ENCODE measurements at regions not wholly inside any gene's neighbourhood (a gene's known extent, or its start where the extent isn't known, plus 50 kb on each side); places are given as distances from the start of the nearest gene placed in this dataset.

DNA sequence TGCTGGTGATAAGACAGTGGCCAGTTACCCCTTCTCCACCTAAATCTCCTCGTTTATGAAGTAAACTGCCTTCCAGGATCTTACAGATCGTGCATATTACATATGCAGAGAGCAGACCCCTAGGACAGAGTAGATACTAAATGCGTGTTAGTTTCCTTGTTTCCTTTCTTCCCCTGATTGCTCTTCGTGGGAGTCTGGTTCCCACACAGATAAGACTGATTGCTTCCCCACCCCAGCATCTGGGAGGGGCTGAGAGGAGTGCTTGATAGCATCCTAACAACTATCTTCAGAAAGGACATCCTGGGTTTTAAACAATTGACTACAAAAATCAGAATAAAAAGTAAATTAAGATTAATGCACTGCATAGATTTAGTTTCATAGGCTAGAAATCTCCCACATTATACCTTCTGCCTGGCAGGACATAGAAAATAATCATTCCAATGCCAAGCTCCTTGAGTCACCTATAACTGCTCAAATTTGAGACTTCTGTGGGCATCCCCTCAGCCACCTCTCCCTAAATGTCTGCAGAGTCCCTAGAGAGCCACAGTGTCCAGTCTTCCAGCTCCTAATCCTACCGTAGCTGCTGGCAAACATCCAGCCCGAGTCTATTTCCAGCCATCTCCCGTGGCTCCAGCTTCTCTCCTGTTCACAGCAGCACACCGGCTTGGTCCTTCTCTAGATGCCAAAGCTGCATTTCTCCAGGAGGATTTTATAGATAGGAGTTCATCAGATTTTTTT is 128.3 kb downstream of the LRRC30 start:
- TF ChIP-seq, protein P1, sequence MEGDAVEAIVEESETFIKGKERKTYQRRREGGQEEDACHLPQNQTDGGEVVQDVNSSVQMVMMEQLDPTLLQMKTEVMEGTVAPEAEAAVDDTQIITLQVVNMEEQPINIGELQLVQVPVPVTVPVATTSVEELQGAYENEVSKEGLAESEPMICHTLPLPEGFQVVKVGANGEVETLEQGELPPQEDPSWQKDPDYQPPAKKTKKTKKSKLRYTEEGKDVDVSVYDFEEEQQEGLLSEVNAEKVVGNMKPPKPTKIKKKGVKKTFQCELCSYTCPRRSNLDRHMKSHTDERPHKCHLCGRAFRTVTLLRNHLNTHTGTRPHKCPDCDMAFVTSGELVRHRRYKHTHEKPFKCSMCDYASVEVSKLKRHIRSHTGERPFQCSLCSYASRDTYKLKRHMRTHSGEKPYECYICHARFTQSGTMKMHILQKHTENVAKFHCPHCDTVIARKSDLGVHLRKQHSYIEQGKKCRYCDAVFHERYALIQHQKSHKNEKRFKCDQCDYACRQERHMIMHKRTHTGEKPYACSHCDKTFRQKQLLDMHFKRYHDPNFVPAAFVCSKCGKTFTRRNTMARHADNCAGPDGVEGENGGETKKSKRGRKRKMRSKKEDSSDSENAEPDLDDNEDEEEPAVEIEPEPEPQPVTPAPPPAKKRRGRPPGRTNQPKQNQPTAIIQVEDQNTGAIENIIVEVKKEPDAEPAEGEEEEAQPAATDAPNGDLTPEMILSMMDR (CRISPR knock-in tag; IDR thresholded peaks at IDR 0.05) = no peak
- TF ChIP-seq JUND (CRISPR knock-in tag; IDR thresholded peaks at IDR 0.05) (no peak), EP300 (IDR thresholded peaks at IDR 0.05; ENCODE audit: low read depth in 2 of 2, low read length in 2 of 2) (no peak), EP300 (CRISPR knock-in tag; IDR thresholded peaks at IDR 0.05; ENCODE audit: borderline replicate concordance) (no peak), NFIC (IDR thresholded peaks at IDR 0.05; ENCODE audit: low read length) (no peak), EZH2 (conservative IDR thresholded peaks at IDR 0.05; ENCODE audit: low read depth, low read length) (no peak), NBN (conservative IDR thresholded peaks at IDR 0.05) (no peak), POLR2A (IDR thresholded peaks at IDR 0.05; ENCODE audit: insufficient read depth in 1 of 2, low read depth in 2 of 2, low read length in 2 of 2) (no peak)
- TF ChIP-seq, protein P2, sequence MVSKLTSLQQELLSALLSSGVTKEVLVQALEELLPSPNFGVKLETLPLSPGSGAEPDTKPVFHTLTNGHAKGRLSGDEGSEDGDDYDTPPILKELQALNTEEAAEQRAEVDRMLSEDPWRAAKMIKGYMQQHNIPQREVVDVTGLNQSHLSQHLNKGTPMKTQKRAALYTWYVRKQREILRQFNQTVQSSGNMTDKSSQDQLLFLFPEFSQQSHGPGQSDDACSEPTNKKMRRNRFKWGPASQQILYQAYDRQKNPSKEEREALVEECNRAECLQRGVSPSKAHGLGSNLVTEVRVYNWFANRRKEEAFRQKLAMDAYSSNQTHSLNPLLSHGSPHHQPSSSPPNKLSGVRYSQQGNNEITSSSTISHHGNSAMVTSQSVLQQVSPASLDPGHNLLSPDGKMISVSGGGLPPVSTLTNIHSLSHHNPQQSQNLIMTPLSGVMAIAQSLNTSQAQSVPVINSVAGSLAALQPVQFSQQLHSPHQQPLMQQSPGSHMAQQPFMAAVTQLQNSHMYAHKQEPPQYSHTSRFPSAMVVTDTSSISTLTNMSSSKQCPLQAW (CRISPR knock-in tag; IDR thresholded peaks at IDR 0.05) = no peak
- TF ChIP-seq, protein P3, sequence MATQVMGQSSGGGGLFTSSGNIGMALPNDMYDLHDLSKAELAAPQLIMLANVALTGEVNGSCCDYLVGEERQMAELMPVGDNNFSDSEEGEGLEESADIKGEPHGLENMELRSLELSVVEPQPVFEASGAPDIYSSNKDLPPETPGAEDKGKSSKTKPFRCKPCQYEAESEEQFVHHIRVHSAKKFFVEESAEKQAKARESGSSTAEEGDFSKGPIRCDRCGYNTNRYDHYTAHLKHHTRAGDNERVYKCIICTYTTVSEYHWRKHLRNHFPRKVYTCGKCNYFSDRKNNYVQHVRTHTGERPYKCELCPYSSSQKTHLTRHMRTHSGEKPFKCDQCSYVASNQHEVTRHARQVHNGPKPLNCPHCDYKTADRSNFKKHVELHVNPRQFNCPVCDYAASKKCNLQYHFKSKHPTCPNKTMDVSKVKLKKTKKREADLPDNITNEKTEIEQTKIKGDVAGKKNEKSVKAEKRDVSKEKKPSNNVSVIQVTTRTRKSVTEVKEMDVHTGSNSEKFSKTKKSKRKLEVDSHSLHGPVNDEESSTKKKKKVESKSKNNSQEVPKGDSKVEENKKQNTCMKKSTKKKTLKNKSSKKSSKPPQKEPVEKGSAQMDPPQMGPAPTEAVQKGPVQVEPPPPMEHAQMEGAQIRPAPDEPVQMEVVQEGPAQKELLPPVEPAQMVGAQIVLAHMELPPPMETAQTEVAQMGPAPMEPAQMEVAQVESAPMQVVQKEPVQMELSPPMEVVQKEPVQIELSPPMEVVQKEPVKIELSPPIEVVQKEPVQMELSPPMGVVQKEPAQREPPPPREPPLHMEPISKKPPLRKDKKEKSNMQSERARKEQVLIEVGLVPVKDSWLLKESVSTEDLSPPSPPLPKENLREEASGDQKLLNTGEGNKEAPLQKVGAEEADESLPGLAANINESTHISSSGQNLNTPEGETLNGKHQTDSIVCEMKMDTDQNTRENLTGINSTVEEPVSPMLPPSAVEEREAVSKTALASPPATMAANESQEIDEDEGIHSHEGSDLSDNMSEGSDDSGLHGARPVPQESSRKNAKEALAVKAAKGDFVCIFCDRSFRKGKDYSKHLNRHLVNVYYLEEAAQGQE (IDR thresholded peaks at IDR 0.05; ENCODE audit: borderline replicate concordance in 1 of 2, low read depth in 1 of 2, low read length in 2 of 2) = no peak
- TF ChIP-seq, protein P4, sequence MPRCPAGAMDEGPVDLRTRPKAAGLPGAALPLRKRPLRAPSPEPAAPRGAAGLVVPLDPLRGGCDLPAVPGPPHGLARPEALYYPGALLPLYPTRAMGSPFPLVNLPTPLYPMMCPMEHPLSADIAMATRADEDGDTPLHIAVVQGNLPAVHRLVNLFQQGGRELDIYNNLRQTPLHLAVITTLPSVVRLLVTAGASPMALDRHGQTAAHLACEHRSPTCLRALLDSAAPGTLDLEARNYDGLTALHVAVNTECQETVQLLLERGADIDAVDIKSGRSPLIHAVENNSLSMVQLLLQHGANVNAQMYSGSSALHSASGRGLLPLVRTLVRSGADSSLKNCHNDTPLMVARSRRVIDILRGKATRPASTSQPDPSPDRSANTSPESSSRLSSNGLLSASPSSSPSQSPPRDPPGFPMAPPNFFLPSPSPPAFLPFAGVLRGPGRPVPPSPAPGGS (CRISPR knock-in tag; IDR thresholded peaks at IDR 0.05) = no peak
- TF ChIP-seq, protein P5, sequence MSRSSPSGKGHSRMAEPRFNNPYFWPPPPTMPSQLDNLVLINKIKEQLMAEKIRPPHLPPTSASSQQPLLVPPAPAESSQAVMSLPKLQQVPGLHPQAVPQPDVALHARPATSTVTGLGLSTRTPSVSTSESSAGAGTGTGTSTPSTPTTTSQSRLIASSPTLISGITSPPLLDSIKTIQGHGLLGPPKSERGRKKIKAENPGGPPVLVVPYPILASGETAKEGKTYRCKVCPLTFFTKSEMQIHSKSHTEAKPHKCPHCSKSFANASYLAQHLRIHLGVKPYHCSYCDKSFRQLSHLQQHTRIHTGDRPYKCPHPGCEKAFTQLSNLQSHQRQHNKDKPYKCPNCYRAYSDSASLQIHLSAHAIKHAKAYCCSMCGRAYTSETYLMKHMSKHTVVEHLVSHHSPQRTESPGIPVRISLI (CRISPR knock-in tag; IDR thresholded peaks at IDR 0.05; ENCODE audit: borderline replicate concordance) = no peak
